ENCODE measurements at regions not wholly inside any gene's neighbourhood (a gene's known extent, or its start where the extent isn't known, plus 50 kb on each side); places are given as distances from the start of the nearest gene placed in this dataset.
"Not testable (repeated sequence)": the region's sequence is repeated elsewhere in the genome, so short reads cannot be mapped to it uniquely, and the experiment has no call there.

DNA sequence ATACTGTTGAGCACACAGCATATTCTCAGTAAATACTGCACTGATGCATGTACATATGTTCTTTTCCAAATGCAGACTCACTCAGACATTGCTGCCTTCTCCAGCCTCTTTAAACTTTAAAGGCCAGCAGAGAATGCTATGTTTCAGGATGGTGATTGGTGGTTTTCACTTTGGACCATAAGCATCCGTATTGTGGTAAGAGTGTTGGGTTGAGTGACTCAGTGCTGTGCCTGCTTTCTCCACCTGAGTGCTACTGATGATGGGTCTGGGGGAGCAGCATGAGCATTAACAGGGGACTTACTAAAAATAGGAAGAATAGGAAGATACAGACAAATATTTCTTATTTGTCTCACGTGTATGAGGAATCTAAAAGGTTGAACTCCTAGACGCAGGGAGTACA, 56.3 kb upstream of the ZNF92 start:
- DNase-seq (ENCODE audit: low read depth in 1 of 2, low spot score in 1 of 2), result no peak

DNA sequence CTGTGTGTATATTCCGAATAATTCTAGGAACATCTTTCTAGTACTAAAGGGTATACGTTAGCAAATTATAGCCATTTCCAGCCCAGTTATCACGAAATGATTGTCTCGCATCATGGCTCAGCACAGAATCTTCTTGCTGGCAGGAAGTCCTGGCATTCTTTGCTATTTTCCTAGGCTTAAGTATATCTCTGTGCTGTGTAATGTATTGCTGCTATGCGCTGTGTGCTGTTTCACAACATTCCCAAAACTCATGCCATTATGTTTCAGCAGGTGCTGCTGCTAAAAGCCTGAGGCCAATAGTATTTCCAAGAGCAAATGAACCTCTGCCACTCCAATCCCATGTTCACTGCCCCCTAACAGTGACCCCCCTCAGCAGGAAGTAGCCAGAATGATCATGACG, 62.9 kb upstream of the ZNF92 start:
- DNase-seq (ENCODE audit: low read depth in 1 of 2, low spot score in 1 of 2), result no peak

DNA sequence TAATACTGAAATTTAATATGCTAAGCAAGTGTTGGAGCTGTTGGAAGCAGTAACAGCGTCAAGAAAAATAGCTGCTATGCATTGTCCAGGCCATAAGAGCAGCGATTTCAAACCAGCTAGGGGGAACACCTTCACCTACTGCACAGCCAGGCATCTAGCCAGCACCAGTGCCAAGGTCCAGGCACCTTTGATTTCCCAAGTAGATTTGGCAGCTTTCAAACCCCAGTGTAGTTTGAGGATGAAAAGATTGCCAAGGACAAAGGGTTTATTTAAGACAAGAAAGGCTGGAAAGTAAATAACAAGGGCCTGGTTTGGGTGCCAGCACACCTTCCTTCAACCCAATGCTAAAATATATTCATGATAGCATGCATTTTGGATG, 65.4 kb upstream of the ZNF92 start:
- no peak for DNase-seq (ENCODE audit: low read depth in 1 of 2, low spot score in 1 of 2)

DNA sequence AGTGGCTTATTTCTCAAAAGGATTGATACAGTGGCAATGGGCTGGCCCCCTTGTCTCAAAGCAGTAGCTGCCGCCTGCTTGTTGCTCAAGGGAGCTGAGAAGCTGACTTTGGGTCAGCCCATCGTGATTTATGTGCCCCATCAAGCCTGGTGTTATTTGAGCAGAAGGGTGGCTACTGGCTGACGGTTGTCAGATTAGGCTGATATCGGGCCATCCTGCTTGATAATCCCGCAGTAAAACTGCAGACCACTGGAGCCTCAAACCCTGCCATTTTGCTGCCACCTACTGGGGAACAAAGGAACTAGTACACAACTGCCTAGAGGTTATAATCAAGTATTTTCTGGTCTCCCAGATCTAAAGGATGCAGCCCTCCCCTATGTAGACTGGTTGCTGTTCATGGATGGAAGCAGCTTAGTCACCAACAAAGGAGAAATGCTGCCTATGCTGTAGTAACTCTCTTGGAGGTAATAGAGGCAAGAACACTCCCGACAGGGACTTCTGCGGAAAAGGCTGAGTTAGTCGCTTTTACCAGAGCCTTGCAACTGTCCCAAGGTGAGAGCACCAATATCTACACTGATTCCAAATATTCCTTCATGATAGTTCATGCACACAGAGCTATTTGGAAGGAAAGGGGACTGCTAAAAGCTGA, 65.9 kb upstream of the ZNF92 start:
- DNase-seq (ENCODE audit: low read depth in 1 of 2, low spot score in 1 of 2), result peak; percentile 4 to 21

DNA sequence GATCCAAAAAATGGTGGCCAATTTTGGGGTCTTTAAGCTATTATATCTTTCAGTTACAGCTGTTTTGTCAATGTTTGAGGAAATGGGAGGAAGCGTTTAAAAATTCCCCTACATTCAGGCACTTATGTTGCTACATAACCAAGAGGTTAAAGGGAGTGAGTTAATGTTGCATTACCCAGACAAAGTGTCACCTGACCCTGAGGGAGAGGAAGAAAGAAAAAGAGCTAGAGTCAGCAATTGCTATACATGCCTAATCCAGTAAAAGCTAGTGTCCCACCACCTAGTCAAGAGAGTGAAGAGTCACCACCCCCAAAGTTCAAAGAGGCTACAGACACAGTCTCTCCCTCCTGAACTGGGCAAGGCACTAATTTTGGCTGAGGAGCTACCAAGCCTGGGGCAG, 69.5 kb upstream of the ZNF92 start:
- no peak for DNase-seq (ENCODE audit: low read depth in 1 of 2, low spot score in 1 of 2)

DNA sequence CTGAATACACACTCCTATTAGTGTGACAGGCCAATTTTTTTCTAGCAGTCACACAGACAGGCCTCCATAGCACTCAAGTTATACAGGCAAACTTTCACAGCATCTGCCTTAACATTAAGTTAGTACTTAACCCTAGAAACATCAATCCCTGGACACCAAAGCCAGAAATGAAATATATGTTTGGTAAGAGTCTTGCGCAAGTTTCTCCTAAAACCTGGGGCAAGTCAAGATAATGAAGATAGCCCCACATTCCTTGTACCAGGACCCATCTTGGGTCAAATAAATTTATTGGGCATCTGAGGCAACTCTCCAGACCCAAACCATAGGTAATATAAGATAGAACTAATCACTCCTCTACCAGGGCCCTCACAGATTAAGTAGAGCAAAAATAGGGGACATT, 70.8 kb upstream of the ZNF92 start:
- DNase-seq (ENCODE audit: low read depth in 1 of 2, low spot score in 1 of 2), result no peak

DNA sequence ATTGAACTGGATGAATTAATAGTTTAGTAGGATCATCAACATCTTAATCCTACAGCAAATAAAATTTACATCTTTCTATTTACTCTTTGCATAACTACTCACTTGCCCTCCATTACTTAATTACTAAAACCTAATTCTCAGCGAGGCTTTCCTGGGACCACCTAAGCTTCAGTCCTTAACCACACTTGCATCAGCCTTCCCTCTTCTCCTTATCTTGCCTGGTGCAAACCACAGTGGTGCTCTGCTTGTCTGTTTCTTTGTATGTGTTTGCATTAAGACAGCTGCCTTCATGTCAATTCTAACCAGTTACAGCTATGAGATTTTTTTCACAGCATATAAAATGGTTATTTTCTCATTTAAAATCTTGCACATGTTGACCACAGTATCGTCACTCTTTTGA, 72.6 kb upstream of the ZNF92 start:
- DNase-seq (ENCODE audit: low read depth in 1 of 2, low spot score in 1 of 2), result no peak

DNA sequence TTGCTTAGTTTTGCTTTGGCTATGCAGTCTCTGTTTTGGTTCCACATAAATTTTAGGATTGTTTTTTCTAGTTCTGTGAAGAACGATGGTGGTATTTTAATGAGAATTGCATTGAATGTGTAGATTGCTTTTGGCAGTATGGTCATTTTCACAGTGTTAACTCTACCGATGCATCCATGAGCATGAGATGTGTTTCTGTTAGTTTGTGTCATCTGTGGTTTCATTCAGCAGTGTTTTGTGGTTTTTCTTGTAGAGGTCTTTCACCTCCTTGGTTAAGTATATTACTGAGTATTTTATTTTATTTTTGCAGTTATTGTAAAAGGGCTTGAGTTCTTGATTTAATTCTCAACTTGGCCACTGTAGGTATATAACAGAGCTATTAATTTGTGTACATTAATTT, 78.2 kb upstream of the ZNF92 start:
- DNase-seq (ENCODE audit: low read depth in 1 of 2, low spot score in 1 of 2), result no peak

DNA sequence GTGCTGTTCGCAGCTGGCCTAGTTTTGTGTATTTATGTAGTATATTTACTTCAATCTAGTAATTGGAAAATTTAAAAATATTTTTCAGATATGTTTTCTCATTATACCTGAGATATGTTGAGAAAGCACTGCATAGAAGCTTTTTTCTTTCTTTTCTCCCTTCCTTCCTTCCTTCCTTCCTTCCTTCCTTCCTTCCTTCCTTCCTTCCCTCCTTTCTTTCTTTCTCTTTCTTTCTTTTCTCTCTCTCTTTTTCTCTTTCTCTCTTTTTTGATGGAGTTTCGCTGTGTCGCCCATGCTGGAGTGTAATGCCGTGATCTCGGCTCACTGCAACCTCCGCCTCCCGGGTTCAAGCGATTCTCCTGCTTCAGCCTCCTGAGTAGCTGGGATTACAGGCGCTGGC, 83.3 kb upstream of the ZNF92 start:
- DNase-seq (ENCODE audit: low read depth in 1 of 2, low spot score in 1 of 2), result not testable (repeated sequence)

DNA sequence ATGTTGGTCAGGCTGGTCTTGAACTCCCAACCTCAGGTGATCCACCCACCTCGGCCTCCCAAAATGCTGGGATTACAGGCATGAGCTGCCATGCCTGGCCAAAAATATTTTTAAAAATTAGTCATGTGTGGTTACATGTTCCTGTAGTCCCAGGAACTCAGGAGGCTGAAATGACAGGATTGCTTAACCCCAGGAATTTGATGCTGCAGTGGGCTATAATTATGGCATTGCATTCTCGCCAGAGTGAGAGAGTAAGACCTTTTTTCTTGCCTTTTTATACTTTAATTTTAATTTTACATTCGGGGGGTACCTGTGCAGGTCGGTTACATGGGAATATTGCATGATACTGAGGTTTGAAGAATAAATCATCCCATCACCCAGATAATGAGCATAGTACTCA, 86.6 kb upstream of the ZNF92 start:
- DNase-seq (ENCODE audit: low read depth in 1 of 2, low spot score in 1 of 2), result no peak

DNA sequence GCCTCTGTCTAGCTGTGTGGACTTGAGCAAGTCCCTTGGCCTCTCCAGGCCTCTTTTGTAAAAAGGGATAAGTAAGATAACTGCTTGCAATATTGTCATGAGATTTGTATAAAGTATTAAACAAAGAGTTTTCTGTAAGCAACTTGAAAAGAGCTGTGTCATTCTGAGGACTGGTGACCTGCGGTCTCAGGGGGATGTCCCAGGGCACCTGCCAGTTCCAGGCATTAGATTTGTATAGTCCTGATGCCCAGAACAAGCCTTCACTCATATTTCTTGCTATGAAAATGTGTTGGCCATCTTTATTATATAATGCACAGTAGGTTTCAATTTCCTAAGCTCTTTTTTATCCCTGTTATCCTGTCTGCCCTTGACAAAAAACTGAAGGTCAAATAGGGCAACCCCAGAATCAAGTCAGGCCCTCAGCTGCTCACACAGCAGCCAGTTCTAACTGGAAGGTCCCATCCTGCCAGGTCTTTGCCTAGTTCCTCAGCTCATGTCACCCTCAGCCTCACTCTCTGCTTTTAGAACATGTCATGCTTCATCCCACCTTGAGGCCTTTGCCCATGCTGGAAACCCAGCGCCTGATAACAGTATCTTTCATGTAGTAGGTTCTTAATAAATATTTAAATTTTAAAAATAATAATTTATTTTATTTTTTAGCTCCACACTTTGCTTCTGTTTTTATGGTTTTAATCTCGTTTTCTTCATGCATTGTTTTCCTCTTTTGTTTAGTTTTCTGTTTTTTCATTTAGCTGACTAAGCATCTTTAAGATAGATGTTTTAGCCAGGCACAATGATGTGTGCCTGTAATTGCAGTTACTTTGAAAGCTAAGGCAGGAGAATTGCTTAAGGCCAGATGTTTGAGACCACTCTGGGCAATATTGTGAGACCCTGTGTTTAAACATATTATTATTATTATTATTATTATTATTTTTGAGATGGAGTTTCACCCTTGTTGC, 87.5 kb upstream of the ZNF92 start:
- DNase-seq (ENCODE audit: low read depth in 1 of 2, low spot score in 1 of 2), result no peak

DNA sequence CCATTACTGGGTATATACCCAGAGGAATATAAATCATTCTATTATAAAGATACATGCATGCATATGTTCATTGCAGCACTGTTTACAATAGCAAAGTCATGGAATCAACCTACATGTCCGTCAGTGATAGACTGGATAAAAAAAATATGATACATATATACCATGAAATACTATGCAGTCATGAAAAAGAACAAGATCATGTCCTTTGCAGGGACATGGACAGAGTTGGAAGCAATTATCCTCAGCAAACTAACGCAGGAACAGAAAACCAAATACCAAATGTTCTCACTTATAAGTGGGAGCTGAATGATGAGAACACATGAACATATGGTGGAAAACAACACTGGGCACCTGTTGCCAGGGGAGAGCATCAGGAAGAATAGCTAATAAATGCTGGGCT, 88.4 kb upstream of the ZNF92 start:
- not testable (repeated sequence) for DNase-seq (ENCODE audit: low read depth in 1 of 2, low spot score in 1 of 2)

DNA sequence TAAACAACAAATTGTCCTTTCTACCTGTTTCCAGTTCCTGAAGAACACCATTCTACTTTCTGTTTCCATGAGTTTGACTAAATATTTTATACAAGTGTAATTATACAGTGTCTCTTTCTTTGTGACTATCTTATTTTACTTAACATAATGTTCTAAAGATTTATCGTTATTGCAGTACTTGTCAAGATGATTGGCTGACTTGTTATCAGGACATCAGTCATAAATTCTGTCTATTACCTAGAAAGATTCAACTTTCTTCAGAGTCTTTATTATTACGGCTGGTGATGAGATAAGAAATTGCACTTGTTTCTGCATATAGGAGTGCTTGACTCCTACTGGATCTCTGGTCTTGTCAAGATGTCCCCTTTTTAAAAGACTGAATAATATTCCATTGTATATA, 93.9 kb upstream of the ZNF92 start:
- no peak for DNase-seq (ENCODE audit: low read depth in 1 of 2, low spot score in 1 of 2)

DNA sequence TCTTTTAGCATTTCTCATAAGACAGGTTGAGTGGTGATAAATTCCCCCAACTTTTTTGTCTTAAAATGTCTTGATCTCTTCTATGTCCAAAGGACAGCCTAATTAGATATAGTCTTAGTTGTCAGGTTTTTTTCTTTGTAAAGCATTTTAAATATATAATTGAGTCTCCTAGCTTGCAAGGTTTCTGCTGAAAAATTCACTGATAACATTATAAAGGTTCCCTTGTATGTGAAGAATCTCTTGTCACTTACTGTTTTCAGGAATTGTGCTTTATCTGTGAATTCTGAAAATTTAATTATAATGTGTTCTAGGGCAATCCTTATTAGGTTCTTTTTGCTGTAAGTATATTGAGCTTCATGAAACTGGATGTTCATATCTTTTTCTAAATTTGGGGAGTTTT, 96.8 kb upstream of the ZNF92 start:
- DNase-seq (ENCODE audit: low read depth in 1 of 2, low spot score in 1 of 2), result no peak

DNA sequence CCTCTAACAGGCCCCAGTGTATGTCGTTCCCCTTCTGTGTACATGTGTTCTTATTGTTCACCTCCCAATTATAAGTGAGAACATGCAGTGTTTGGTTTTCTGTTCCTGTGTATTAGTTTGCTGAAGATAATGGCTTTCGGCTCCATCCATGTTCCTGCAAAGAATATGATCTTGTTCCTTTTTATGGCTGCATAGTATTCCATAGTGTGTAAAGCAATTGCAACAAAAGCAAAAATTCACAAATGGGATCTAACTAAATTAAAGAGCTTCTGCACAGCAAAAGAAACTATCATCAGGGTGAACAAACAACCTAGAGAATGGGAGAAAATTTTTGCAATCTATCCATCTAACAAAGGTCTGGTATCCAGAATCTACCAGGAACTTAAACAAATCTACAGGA, 102.2 kb upstream of the ZNF92 start:
- not testable (repeated sequence) for DNase-seq (ENCODE audit: low read depth in 1 of 2, low spot score in 1 of 2)

DNA sequence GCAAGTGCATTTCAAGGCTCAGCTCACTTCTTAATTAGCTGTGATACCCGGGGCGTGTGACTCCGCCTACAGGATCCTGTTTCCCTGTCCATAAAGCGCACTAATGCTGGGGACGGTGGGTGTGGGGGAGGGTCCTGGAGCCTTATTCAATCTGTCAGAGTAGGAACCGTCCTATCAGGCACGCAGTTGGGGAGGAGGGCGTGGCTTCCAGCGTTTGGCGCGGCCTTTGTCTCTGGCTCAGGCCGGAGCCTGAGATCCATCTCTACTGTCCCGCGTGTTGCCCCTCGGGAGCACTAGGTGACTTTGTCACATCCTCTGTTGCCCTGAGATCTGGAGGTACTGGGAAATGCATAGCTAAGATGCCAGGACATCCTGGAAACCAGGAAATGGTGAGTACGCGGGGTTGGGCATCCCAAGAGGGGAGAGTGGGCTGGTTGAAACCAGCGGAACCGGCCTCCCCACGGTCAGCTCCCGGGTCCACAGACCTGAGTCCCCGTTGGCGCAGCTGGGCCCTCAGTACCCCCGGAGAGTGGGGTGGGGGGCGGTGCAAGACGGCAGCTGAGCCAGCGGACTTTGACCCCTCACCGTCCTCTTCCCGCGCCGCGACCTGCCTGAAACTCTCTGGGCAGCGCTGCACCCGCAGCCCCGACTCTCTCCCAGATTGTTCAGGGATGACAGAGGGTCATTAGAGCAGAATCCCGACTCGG, 104.4 kb upstream of the ZNF92 start:
- peak in 1 of 2 donors; percentile 32 for DNase-seq (ENCODE audit: low read depth in 1 of 2, low spot score in 1 of 2)

DNA sequence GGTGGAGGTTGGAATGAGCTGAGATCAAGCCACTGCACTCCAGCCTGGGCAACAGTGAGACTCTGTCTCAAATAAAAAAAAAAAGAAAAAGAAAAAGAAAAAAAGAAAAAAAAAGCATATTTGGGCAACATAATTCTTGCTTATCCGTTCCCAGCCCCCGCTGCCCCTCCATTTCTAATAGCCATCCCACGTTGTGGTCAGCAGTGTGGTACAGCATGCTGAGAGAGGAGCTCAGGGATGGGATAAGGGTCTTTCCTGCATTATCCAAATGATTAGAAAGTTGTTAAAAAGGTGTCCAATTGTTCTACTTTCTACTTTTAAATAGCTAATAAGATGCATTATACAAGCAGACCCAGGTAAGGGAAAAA, 104.9 kb upstream of the ZNF92 start:
- DNase-seq (ENCODE audit: low read depth in 1 of 2, low spot score in 1 of 2), result no peak

DNA sequence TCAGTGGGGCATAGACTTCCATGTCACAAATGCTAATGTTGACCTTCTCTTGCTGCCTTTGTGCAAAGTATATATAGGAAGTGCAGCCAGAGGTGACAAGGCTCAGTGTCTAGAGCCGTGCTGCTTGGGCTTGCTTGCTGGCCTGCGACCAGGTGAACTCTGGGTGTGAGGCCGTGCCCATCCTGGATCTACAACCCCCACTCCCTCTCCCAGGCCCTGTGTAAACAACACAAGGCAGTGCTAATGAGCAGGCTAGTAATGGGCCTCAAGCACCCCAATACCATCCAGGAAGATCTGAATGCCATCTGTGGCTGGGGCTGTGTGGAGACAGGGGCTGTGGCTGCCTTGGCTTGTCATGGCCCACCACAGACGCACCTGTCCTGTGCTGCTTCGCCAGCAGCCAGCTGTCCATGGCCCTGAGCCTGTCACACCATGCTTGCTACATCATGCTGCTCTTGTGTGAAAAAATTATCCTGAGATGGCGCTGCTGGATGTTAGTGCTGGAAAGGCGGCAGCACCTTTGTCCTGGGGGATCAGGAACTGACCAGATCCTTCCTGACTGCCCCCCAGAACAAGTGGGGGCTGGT, 107.6 kb upstream of the ZNF92 start:
- DNase-seq (ENCODE audit: low read depth in 1 of 2, low spot score in 1 of 2), result no peak

DNA sequence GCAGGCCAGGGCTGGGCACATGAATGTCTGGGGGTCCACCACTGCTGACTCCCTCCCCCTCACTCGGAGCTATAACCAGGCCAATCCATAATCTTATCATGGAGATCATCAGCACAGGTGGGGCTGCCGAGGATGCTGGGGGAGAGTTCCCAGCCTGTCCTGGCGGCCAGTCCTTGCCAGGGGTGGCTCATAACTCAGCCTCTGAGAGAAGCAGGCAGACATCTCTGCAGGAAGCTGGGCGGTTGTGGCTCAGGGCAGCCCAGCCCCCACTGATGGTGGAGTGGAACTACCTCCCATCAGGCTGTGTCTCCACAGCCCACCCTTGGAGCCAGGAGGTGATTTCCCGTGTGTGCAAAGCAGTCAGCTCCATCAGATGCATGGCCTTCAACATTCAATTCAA, 109.4 kb upstream of the ZNF92 start:
- DNase-seq (ENCODE audit: low read depth in 1 of 2, low spot score in 1 of 2), result no peak

DNA sequence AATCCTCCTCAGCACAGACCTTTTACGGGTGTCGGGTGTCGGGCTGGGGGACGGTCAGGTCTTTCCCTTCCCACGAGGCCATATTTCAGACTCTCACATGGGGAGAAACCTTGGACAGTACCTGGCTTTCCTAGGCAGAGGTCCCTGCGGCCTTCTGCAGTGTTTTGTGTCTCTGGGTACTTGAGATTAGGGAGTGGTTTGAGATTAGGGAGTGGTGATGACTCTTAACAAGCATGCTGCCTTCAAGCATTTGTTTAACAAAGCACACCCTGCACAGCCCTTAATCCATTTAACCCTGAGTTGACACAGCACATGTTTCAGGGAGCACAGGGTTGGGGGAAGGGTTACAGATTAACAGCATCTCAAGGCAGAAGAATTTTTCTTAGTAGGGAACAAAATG, 113.0 kb upstream of the ZNF92 start:
- DNase-seq (ENCODE audit: low read depth in 1 of 2, low spot score in 1 of 2), result not testable (repeated sequence)

DNA sequence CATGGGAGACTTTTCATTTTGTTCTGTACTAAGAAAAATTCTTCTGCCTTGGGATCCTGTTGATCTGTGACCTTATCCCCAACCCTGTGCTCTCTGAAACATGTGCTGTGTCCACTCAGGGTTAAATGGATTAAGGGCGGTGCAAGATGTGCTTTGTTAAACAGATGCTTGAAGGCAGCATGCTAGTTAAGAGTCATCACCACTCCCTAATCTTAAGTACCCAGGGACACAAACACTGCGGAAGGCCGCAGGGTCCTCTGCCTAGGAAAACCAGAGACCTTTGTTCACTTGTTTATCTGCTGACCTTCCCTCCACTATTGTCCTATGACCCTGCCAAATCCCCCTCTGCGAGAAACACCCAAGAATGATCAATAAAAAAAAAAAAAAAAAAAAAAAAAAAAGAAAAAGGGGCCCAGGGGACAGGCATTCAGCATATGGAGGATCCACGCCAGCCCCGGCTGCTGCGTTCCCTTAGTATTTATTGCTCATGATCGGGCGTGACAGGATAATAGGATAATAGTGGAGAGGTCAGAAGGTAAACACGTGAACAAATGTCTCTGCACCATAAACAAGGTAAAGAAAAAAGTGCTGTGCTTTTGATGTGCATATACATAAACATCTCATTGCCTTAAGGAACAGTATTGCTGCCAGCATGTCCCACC, 113.7 kb upstream of the ZNF92 start:
- DNase-seq (ENCODE audit: low read depth in 1 of 2, low spot score in 1 of 2), result not testable (repeated sequence)

Measured in activated CD4-positive, alpha-beta T cell treated with anti-CD3 and anti-CD28 coated beads, Interleukin-2, amount 50 U/mL, for 24 hours (primary cell).